Activated CD4-positive, alpha-beta T cell treated with anti-CD3 and anti-CD28 coated beads, Interleukin-2, amount 50 U/mL, for 4 hours (primary cell): ENCODE measurements at regions not wholly inside any gene's neighbourhood (a gene's known extent, or its start where the extent isn't known, plus 50 kb on each side); places are given as distances from the start of the nearest gene placed in this dataset.
"Not testable (repeated sequence)": the region's sequence is repeated elsewhere in the genome, so short reads cannot be mapped to it uniquely, and the experiment has no call there.

Experiments used
- DNase-seq, 2 experiments: peaks; one replicate each; pipeline ENCODE4 v3.0.0-alpha.2; 2020

- no peak for DNase-seq
These were observed 286.0 kb upstream of the SUCLG2 start for GRCh38 chr3:67940210-67940952.

GRCh38 chr3:67937498-67938118 is 283.2 kb upstream of the SUCLG2 start:
- DNase-seq, result no peak

GRCh38 chr3:67930394-67930793 is 276.0 kb upstream of the SUCLG2 start:
- not testable (repeated sequence) for DNase-seq

GRCh38 chr3:67923796-67924195 is 269.4 kb upstream of the SUCLG2 start:
- no peak for DNase-seq

DNA sequence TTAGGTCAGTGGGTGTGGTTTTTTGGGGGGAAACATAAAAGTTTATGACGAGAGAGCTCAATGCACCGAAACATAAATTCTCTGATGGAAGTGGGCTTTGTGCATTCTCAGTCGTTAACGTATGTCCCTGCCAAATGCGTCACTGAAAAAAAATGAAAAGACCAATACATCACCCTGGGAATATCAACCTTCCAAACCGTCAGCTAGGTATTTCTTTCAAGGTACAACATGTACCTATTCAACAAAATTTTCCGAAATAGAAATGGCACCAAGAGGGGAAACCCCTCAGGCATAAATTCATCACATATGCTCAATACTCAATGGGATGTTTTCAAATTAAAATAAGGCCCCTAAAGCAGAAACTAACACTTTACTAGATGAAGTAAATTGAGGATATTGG is 266.6 kb upstream of the SUCLG2 start:
- DNase-seq, result no peak

DNA sequence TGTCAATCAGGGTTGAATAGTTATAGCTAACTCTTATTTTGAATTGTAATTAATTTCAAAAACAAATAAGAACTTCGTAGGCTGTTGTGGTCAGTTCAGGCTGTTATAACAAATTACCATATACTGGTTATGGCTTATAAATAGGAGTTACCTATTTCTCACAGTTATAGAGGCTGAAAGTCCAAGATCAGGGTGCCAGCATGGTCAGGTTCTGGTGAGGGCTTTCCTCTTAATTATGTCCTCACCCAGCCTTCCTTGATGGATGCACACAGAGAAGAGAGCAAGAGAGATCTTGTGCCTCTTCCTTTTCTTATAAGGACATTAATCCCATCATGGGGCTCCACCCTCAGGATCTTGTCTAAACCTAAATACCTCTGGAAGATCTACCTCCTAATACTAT is 265.9 kb upstream of the SUCLG2 start:
- no peak for DNase-seq

- DNase-seq, result no peak
These were observed 261.9 kb upstream of the SUCLG2 start for GRCh38 chr3:67916353-67916752.

DNA sequence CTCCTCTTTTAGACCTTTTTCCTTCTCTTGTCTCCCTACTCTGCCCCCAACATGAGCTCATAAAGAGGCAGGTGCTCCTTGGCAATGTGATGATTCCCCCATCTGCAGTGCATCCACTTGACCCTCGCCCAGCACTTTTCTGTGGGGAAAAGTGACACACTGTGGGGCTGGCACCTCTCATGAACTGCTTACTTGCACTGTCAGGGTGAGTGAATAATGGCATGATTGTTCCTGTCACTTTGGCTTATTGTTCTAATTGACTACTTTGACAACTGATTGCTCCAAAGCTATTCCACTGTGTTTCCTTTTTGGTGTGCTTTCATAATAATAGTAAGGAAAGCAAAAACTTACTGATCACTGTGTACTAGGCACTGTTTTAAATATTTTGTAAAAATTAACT is 253.3 kb upstream of the SUCLG2 start:
- DNase-seq, result no peak

DNA sequence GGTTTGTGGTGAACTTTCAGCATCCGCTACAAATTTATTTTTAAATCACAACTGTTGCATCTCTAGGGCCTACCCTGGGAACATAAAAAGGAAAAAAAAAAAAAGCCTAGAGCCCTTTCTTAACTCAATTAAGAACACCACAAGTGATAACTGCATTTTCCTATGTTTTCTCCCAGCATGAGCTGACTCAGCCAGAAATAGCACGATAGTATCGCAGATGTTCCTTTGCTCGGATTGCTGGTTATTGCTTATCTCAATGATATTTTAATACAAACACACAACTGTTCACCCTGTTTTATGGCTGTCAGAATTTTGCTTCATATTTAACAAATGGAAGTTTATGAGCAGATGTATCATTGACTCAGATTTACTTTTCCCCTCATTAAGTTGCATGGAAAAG is 251.8 kb upstream of the SUCLG2 start:
- no peak for DNase-seq

- DNase-seq, result no peak
These were observed 247.3 kb upstream of the SUCLG2 start for GRCh38 chr3:67901681-67902080.

DNA sequence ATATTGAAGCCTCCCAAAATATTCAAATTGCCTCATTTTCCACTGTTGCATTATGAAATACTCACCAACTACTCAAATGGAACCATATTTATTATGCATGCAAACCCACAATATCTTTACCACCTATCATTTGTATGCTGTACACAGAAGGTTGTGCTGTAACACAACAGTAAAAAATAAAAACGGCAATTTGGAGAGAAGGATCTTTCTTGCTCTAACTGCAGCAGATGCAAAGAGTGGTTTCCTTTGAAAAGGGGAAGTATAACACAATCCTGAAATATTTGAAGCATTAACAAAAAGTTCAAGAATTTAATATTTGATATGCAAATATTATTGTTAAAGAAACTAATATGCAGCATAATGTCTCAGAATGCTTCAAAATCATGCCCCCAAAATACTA is 244.5 kb upstream of the SUCLG2 start:
- no peak for DNase-seq

DNA sequence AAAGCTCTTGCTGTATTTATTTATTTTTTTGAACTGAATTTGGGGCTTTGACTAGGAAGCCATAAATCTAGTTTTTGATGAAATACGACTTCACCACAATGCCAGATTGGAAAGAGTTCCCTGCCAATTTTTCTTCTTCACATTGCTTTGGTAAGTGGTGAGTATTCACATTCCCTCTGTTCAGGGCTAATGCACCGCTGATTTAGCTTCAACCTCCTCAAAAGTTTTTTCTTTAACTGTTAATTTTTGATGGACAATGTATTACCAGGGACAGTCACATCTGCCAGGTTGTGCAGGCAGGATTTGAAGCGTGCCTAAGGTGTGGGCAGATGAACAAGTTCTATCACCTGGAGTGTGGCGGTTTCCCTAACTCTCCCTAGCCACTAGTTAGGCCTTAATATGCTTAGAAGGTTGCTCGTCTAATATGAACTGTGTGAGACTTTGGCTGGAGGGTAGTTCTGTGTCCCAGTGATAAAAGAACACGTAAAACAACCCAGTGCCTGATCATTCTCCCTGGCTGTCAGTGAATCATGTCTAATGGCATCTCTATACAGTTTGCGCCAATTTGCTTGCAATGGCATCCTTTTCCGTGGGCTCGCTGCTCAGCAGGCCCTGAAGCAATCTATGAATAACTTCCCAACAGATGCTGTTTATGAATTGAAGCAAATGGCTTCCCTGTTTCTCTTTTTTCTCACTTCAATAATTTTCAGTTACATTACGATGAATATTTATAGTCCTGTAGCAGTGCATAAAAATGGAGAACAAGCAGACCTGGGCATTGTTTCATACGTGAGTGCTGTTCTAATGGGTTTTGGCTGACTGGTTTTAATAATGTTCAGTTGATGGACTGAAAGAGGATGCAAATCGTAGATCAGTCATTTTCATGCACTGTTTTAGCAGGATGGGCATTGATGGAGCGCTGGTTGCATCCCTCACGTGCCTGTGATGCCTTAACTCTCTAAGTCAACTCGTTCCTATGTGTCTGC is 243.2 kb upstream of the SUCLG2 start:
- DNase-seq, result no peak

DNA sequence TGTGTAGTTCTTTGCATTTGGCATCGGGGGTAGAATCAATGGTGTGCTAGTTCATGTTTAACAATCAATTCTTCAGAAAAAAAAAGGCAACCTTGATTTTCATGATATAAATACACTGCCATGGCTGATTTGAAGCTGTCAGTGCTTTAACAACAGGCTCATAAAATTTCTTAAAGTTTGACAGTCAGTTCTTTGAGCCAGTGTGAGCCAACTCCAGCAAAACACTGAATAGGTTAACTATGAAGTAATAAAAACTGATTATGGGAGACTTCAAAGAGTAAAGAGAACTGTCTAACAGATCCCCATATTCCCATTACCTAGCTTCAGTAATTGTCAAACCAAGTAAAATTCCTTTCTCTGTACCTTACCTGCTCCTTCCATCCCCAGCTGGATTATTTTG is 241.7 kb upstream of the SUCLG2 start:
- no peak for DNase-seq

DNA sequence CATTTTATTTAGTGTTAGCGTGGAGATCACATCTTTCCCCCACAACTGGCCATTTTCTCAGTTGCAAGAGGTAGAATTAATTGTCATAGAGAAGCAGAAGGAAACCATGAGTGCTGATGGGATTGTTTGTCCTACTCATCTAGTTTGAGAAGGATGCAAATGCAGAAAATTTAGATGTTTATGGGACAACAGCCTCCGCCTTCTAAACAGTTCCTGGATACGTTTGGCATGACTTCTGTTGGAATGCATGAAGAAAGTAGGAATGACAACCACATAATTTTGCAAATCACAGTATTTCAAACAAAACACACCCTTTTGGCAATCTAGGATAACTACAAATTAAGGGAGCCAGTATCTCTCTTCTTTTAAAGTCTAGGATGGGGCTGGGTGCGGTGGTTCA is 240.1 kb upstream of the SUCLG2 start:
- no peak for DNase-seq

GRCh38 chr3:67884345-67884744 is 229.9 kb upstream of the SUCLG2 start:
- DNase-seq, result no peak

DNA sequence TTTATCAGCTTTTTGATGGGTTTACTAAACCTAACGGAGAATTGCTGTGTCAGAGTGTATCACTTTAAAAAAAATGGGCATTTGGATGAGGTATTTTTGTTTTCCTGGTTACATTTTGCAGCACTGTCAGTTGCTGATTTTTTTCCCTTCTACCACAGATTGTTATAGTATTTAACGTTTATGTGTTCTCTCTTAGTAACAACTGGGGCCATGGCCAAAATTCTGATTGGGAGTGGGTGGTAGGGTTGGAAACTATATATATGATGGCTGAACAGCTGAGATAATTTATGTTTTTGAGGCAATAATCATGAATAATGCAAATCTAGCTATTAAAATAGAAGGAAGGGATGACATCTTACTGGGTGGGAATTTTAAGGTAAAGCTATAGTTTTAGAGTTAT is 229.4 kb upstream of the SUCLG2 start:
- no peak for DNase-seq

DNA sequence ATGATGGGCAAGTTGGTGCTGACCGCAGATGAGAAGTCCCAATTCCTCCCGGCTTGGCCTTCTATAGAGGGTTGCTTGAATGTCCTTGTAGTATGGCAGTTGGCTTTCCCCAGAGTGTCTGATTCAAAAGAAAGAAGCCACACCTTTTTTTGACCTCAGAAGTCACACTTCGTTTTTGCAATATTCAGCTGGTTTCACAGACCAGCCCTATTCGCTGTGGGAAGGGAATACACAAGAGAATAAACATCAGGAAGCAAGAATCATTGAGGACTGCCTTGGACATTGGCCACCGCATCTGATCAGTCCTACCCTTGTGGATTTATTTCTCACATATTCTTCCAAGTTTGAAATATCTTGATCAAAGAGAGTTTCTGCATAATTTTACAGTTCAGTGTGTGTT is 228.6 kb upstream of the SUCLG2 start:
- DNase-seq, result no peak

DNA sequence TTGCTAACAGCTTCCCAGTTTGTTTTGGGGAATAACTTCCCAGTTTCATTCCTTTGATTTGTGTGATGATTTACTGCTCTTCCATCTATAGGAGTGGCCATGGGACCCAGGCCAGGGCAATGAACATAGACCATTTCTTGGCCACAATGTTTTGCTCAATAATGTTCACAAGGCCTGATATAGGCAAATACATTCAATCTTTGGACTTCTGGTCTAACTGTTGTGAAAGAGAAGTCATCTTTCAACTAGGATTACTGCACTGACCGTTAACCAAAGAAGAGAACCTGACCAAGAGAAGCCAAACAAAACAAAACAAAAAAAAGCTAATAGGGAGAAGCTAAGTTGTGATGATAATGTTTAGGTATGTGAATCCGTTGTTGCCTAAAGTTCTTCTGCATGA is 221.8 kb upstream of the SUCLG2 start:
- DNase-seq, result no peak

GRCh38 chr3:67875858-67876257 is 221.4 kb upstream of the SUCLG2 start:
- DNase-seq, result no peak

DNA sequence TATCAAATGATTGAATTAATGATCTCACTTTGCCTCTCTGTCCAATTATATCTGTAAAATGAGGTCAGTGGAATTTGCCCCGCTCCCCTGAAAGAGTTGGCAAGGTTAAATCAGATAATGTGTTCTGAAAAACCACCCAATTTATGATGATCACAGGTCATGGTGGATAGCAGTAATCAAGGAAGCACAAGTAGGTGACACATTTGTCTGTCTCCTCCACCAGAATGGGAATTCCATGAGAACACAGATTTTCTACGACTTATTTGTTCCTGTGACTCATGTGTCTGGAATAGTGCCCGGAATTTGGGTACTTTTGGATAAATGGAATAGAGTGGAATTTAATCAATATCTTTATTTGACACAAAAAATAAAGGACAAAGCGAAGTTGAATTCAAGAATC is 220.9 kb upstream of the SUCLG2 start:
- no peak for DNase-seq

DNA sequence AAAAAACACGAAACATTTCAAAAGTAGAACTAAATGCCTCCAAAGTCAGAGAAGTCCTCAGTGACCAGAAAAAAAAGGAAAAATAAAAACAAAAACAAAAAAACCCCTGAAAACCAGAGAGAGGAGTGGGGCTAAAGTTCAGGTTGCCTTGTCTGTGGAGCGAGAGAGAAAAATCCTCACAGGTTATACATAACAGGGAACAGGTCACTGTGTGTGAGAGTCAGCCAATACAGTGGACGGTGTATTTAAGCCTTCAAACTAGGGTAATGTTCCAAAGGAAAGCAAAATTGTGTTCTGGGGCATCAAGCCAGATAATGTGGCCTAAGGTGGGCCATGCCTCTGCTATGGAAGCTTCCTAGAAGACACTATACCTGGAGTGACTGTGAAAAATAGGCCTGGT is 216.1 kb upstream of the SUCLG2 start:
- no peak for DNase-seq

- no peak for DNase-seq
These were observed 212.2 kb upstream of the SUCLG2 start for GRCh38 chr3:67866571-67866970.

DNA sequence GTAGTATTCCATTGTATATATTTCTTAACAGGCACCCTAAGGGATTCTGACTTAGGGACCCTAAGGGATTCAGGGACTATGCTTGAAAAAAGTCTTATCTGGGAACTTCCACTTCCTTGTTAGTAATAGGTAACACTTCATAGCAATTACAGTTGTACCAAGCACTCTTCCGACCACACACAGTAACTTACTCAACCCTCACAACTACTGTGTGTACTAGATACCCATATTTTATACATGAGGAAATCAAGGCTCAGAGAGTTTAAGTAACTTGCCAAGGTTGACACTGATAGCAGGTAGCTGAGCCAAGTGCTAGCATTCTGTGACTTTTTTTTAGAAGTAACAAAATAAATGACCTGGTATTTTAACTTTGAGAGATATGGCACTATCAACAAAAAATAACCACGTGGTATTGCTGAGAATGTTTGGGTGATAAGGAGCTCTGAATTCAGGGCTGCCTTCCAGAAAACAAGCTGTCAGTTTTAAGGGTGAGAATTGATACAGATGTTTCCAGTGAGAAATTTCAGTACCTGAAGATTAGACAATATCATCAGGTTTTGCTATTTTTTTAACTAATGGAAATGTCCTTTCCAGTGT is 210.3 kb upstream of the SUCLG2 start:
- no peak for DNase-seq
